ENCODE measurements at regions not wholly inside any gene's neighbourhood (a gene's known extent, or its start where the extent isn't known, plus 50 kb on each side); places are given as distances from the start of the nearest gene placed in this dataset.

DNA sequence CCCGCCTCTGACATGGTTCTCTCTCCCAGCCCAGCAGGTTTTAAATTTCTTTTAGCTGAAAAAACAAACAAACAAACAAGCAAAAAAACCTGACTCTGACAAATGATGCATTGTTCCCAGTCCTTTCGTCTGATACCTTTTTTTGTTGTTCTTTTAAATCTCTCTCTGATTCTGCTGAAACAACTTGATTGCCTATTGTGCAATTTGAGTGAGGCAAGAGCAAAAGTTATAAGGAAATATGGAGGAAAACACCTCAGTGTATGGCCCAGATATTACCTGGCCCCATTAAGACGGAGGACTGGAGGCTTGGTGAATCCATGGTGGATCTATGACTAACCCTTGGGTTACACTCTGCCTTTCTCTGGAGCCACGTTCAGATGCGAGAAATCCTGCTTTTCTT is 164.0 kb downstream of the MELK start (continued):
- TF ChIP-seq, protein P1, sequence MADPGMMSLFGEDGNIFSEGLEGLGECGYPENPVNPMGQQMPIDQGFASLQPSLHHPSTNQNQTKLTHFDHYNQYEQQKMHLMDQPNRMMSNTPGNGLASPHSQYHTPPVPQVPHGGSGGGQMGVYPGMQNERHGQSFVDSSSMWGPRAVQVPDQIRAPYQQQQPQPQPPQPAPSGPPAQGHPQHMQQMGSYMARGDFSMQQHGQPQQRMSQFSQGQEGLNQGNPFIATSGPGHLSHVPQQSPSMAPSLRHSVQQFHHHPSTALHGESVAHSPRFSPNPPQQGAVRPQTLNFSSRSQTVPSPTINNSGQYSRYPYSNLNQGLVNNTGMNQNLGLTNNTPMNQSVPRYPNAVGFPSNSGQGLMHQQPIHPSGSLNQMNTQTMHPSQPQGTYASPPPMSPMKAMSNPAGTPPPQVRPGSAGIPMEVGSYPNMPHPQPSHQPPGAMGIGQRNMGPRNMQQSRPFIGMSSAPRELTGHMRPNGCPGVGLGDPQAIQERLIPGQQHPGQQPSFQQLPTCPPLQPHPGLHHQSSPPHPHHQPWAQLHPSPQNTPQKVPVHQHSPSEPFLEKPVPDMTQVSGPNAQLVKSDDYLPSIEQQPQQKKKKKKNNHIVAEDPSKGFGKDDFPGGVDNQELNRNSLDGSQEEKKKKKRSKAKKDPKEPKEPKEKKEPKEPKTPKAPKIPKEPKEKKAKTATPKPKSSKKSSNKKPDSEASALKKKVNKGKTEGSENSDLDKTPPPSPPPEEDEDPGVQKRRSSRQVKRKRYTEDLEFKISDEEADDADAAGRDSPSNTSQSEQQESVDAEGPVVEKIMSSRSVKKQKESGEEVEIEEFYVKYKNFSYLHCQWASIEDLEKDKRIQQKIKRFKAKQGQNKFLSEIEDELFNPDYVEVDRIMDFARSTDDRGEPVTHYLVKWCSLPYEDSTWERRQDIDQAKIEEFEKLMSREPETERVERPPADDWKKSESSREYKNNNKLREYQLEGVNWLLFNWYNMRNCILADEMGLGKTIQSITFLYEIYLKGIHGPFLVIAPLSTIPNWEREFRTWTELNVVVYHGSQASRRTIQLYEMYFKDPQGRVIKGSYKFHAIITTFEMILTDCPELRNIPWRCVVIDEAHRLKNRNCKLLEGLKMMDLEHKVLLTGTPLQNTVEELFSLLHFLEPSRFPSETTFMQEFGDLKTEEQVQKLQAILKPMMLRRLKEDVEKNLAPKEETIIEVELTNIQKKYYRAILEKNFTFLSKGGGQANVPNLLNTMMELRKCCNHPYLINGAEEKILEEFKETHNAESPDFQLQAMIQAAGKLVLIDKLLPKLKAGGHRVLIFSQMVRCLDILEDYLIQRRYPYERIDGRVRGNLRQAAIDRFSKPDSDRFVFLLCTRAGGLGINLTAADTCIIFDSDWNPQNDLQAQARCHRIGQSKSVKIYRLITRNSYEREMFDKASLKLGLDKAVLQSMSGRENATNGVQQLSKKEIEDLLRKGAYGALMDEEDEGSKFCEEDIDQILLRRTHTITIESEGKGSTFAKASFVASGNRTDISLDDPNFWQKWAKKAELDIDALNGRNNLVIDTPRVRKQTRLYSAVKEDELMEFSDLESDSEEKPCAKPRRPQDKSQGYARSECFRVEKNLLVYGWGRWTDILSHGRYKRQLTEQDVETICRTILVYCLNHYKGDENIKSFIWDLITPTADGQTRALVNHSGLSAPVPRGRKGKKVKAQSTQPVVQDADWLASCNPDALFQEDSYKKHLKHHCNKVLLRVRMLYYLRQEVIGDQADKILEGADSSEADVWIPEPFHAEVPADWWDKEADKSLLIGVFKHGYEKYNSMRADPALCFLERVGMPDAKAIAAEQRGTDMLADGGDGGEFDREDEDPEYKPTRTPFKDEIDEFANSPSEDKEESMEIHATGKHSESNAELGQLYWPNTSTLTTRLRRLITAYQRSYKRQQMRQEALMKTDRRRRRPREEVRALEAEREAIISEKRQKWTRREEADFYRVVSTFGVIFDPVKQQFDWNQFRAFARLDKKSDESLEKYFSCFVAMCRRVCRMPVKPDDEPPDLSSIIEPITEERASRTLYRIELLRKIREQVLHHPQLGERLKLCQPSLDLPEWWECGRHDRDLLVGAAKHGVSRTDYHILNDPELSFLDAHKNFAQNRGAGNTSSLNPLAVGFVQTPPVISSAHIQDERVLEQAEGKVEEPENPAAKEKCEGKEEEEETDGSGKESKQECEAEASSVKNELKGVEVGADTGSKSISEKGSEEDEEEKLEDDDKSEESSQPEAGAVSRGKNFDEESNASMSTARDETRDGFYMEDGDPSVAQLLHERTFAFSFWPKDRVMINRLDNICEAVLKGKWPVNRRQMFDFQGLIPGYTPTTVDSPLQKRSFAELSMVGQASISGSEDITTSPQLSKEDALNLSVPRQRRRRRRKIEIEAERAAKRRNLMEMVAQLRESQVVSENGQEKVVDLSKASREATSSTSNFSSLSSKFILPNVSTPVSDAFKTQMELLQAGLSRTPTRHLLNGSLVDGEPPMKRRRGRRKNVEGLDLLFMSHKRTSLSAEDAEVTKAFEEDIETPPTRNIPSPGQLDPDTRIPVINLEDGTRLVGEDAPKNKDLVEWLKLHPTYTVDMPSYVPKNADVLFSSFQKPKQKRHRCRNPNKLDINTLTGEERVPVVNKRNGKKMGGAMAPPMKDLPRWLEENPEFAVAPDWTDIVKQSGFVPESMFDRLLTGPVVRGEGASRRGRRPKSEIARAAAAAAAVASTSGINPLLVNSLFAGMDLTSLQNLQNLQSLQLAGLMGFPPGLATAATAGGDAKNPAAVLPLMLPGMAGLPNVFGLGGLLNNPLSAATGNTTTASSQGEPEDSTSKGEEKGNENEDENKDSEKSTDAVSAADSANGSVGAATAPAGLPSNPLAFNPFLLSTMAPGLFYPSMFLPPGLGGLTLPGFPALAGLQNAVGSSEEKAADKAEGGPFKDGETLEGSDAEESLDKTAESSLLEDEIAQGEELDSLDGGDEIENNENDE (IDR thresholded peaks at IDR 0.05; ENCODE audit: insufficient replicate concordance, low read length), result no peak
- TF ChIP-seq HDAC6 (IDR thresholded peaks at IDR 0.05; ENCODE audit: low read depth, low read length) (no peak), NANOG (IDR thresholded peaks at IDR 0.05; ENCODE audit: insufficient read depth, low read depth, low read length, poor library complexity, severe bottlenecking) (no peak), POU5F1 (IDR thresholded peaks at IDR 0.05; ENCODE audit: low read depth, low read length) (no peak), SP2 (IDR thresholded peaks at IDR 0.05; ENCODE audit: low read length) (no peak), POLR2A (IDR thresholded peaks at IDR 0.05; ENCODE audit: control extremely low read depth in 1 of 2, low read depth in 2 of 2, low read length in 2 of 2) (no peak), JUN (IDR thresholded peaks at IDR 0.05; ENCODE audit: low read depth, low read length) (no peak), CEBPB (IDR thresholded peaks at IDR 0.05; ENCODE audit: low read depth, low read length) (no peak), HDAC2 (IDR thresholded peaks at IDR 0.05; ENCODE audit: borderline replicate concordance in 1 of 2, low read depth in 2 of 2, low read length in 2 of 2) (no peak), KDM4A (IDR thresholded peaks at IDR 0.05; ENCODE audit: low read depth, low read length, severe bottlenecking) (no peak), CTBP2 (IDR thresholded peaks at IDR 0.05; ENCODE audit: borderline replicate concordance, insufficient read depth, insufficient read length, low read length) (no peak), SIN3A (conservative IDR thresholded peaks at IDR 0.05 in 1 of 2, IDR thresholded peaks at IDR 0.05 in 1 of 2; ENCODE audit: low read depth in 1 of 2, low read length in 2 of 2) (no peak)

Measured in H1 (cell line).